HG02870 (cell line): ENCODE measurements at regions not wholly inside any gene's neighbourhood (a gene's known extent, or its start where the extent isn't known, plus 50 kb on each side); places are given as distances from the start of the nearest gene placed in this dataset.
"Not testable (repeated sequence)": the region's sequence is repeated elsewhere in the genome, so short reads cannot be mapped to it uniquely, and the experiment has no call there.

Experiments used
- ATAC-seq: cut with Tn5 transposase; IDR thresholded peaks from one replicate; pipeline ENCODE4 v1.9.1; 2021; ENCODE audit warnings: mild to moderate bottlenecking, moderate library complexity; ENCODE audit not compliant: unreplicated experiment

GRCh38 chr5:155489949-155490348, 476.4 kb downstream of the KIF4B start:
- no peak for ATAC-seq

DNA sequence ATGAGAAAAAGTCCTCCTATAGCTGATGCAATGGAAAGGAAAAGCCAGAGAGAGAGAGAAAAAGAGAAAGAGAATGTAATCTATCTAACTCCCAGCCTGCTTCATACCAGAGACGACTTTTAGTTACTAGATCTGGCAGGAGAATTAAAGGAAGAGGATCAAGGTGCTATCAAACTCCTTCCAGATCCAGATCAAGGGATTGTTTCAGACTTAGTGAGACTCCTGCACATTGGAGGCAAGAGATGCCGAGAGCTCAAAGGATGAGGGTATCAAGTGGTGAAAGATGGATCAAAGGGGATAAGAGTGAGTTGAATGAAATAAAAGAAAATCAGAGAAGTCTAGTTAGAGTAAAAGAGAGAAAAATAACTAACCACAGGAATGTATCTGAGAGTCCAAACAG, 478.6 kb downstream of the KIF4B start:
- no peak for ATAC-seq

DNA sequence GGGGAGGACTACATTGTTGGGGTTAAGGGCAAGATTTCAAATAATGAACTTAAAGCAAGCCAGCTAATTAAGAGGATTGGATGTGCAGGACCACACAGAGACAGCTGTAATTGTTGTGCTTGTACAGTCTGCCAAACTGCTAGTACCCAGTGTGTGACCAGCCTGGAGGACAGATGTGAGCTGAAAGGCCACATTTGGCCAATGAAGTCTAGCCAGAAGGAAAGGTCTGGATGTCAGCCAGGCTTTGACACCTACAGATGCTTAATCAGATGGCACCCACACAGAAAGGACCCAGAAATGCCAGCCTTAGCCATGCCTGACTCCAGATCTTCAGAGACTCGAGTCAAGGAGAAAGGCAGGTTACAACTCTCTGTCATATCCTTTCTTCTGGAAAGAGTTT, 491.1 kb downstream of the KIF4B start:
- no peak for ATAC-seq

GRCh38 chr5:155507363-155507762, 493.8 kb downstream of the KIF4B start:
- ATAC-seq = no peak

DNA sequence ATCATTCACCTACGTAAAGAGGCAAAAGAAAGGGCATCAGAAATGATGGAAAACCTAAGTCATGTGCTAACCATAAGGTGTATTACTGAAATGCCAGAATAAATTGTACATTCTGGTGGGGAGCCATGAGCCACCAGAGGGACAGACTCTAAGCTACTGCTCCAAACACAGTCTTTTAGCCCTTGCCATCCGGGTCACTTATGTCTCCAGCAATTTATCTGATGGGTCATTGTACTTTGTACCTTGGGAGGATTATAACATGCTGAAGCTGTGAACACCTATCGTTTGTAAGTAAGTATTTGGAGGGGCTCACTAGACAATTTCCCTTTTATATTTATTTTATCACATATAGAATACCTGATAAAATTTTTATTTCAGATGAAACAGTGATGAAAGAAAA, 495.1 kb downstream of the KIF4B start:
- no peak for ATAC-seq

DNA sequence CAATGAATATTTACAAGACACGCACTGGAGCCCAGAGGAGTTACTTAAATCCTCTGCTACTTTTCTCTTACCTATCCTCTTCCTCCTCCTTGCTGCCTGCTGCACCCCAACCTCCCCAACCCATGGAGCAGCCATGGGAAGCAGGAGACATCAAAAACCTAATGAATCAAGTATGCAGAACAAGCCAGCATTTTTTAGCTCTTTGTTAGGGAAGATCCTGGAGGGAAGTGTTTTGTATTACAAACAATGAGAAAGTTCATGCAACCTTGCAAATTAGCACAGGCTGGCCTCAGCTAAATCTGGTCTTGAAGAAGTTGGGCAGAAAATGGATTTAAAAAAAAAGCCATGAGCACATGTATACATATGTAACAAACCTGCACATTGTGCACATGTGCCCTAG, 498.8 kb downstream of the KIF4B start:
- ATAC-seq = no peak

GRCh38 chr5:155514105-155514563, 500.6 kb downstream of the KIF4B start:
- ATAC-seq = no peak

GRCh38 chr5:155522540-155522939, 509.0 kb downstream of the KIF4B start:
- no peak for ATAC-seq

- no peak for ATAC-seq
Measured at GRCh38 chr5:155529362-155529761, 515.8 kb downstream of the KIF4B start.

GRCh38 chr5:155530046-155530445, 516.5 kb downstream of the KIF4B start:
- ATAC-seq = no peak

GRCh38 chr5:155532621-155533311, 519.2 kb downstream of the KIF4B start:
- ATAC-seq = no peak

DNA sequence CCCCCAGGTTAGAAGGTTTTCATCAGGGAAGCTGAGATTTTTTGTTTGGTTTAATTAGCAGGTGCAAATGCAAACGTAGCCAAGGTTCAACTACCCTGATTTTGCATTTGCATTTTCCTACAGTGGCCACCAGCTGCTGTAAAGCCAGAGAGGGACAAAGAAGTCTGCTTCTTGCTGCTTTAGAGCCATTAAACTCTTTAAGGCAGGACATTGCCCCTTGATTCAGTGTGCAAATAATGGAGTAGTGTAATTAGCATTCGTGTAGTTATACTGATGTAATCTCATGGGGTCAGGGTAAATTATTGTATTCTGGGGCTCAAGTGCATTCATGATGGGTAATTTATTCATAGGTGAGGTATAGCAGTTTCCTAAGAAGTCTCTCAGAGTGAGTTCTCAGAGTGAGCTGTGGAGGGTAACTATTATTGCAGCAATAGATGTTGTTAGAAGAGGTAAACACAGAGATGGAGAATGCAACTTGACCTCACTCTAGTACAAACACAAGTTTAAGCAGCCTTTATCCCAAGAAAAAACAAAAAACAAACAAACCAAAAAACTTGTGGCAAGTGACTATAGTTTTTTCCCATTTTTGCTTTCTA, 526.5 kb downstream of the KIF4B start:
- no peak for ATAC-seq

DNA sequence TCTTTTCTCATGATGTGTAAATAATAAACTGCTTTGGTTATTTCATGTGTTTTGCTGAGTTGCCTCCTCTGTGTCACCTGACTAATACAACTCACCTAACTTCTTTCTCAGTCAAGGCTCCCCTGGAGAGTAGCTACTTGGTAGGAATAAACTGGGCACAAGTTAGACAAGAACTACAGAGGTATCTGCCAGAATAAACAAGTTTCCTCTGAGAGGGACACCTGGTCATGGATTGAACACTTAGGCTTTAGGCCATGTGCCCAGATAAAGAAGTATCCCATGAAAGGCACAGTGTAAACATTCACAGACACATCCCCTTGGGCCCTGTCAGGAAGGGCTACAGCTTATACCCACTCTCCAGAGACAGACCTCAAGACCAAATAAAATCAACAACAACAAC, 532.5 kb downstream of the KIF4B start:
- ATAC-seq = no peak

DNA sequence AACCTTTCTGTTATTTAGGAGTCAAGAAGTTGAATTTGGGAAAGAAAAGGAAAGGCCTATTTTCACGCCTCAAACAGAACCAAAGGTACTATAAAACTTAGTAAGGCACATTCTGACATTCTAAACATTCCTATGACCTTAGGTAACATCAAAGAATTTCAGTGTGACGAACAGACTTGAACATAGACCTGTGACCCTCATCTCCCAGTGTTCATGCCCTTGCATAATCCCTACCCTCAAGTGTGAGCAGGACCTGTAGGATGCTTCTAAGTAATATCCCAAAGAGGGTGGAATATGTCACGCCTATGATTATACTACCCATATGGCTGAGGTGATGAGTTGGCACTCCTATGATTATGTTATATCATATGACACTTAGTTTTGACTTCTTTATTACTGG, 540.9 kb downstream of the KIF4B start:
- no peak for ATAC-seq

- no peak for ATAC-seq
Measured at GRCh38 chr5:155556222-155556621, 542.7 kb downstream of the KIF4B start.

GRCh38 chr5:155556700-155557099, 543.1 kb downstream of the KIF4B start:
- no peak for ATAC-seq

DNA sequence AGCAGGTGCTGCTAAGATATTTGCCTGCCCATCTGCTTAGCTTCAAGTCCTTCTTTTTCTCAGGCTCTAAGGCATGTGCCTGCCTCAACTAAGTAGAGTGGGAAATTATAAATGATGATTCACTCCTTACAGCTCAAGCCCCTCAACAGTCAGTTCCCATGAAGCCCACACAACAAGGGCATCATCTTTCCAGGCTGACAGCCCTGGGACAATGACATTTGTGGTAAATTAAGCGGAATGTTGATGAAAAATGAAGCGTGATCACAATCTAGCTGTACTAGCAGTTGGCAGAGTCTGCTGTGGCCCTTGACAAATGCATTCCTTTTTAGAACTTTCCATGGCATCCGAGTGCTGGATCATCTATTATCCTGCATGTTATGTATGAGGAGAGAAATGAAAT, 548.6 kb downstream of the KIF4B start:
- ATAC-seq = no peak

- no peak for ATAC-seq
Measured at GRCh38 chr5:155564541-155564940, 551.0 kb downstream of the KIF4B start.

GRCh38 chr5:155575861-155576260, 562.3 kb downstream of the KIF4B start:
- ATAC-seq = no peak

DNA sequence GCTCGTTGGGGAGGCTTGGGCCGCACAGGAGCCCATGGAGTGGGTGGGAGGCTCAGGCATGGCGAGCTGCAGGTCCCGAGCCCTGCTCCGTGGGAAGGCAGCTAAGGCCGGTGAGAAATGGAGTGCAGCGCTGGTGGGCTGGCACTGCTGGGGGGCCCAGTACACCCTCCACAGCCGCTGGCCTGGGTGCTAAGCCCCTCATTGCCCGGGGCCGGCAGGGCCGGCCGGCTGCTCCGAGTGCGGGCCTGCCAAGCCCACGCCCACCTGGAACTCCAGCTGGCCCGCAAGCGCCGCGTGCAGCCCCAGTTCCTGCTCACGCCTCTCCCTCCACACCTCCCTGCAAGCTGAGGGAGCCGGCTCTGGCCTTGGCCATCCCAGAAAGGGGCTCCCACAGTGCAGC, 573.3 kb downstream of the KIF4B start:
- ATAC-seq = not testable (repeated sequence)

DNA sequence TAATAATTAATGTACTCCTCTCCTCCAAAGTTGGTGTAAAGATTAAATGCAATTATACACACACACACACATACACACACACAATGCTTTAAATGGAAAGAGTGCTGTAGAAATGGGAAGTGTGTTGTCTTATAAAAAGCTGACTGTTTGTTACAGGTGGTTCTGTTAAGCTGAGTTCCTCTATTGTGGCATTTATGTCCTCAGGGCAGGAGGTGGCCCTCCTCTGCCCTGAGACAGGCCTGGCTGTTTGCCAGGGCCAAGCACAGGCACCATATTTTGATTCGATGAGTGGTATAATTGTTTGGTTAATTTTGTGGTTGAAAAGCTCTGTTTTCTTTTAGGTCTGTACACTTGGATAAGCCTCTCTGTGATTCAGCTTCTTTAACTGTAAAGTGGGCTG, 573.9 kb downstream of the KIF4B start:
- no peak for ATAC-seq

GRCh38 chr5:155591273-155591672, 577.7 kb downstream of the KIF4B start:
- no peak for ATAC-seq

DNA sequence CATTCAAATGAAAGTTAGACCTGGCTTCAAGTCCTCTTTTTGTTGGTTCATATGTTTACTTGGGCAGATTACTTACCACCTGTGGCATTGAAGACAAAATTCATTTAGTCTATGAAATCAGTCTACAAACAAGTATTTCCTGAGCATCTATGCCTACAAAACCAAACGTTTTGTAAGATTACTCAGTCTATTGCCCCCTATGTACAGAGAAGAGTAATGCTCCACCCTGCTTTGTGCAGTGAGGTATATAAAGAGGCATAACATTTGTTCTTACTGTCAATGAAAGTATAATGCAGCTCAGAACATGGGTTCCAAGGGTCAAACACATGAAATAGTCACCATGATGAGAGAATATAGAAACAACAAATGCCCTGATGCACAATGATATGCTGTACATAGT, 580.7 kb downstream of the KIF4B start:
- ATAC-seq = no peak
